ENCODE measurements at regions not wholly inside any gene's neighbourhood (a gene's known extent, or its start where the extent isn't known, plus 50 kb on each side); places are given as distances from the start of the nearest gene placed in this dataset.

DNA sequence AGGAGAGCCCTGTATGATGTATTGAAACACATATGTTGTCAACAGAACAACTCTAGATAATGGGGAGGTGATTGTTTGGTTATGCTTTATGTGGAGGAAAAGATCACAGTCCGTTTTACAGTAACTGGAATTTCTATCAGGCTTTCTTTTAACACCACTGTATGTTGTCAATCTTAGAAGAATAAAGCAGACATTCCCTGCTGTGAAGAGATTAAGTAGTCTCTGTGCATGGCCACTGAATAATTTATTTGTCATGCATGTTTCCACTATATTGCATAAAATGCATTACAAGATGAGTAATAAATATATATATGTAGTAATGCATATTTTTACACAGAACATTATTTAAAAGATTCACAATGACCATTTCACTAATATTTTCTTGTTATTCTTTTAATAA, 440.0 kb downstream of the ANKRD7 start:
- Histone ChIP-seq H3K36me3 (no peaks in the 10 kb centered on the region), H3K27ac (no peak overlapping the region), H3K4me1 (no peaks in the 10 kb centered on the region), H3K27me3 (no peaks in the 10 kb centered on the region), H3K9me3 (no peaks in the 10 kb centered on the region), H3K4me3 (no peak overlapping the region)
- TF ChIP-seq, protein P1, sequence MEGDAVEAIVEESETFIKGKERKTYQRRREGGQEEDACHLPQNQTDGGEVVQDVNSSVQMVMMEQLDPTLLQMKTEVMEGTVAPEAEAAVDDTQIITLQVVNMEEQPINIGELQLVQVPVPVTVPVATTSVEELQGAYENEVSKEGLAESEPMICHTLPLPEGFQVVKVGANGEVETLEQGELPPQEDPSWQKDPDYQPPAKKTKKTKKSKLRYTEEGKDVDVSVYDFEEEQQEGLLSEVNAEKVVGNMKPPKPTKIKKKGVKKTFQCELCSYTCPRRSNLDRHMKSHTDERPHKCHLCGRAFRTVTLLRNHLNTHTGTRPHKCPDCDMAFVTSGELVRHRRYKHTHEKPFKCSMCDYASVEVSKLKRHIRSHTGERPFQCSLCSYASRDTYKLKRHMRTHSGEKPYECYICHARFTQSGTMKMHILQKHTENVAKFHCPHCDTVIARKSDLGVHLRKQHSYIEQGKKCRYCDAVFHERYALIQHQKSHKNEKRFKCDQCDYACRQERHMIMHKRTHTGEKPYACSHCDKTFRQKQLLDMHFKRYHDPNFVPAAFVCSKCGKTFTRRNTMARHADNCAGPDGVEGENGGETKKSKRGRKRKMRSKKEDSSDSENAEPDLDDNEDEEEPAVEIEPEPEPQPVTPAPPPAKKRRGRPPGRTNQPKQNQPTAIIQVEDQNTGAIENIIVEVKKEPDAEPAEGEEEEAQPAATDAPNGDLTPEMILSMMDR (IDR thresholded peaks at IDR 0.05) = no peak
- no peak for TF ChIP-seq POLR2A (IDR thresholded peaks at IDR 0.05)
- DNase-seq = no peak
- intact Hi-C loops (cut with DNase I; ENCODE audit: low total_unique reads) = no loop called here

DNA sequence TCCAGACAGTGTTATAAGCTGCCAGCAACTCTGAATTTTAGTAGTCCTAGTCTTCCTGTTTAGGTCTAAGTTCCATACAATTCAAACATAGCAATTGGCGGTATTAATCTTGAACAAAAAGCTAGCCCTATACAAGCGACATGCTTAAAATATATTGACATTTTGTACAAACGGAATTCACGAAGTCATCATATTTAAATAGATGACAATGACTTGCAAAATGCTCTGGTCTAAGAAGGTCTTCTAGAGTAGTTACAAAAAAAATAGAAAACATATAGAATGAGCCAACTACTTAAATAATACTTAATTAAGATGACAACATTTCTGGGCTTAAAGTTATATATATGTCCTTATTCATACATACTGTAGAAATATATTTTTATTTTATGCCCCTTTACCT, 446.6 kb downstream of the ANKRD7 start:
- intact Hi-C loops (cut with DNase I; ENCODE audit: low total_unique reads) = no loop called here
- Histone ChIP-seq H3K9me3 (no peaks in the 10 kb centered on the region), H3K27ac (no peak overlapping the region), H3K4me3 (no peak overlapping the region), H3K27me3 (no peaks in the 10 kb centered on the region), H3K36me3 (no peaks in the 10 kb centered on the region), H3K4me1 (no peaks in the 10 kb centered on the region)
- TF ChIP-seq, protein P1 (IDR thresholded peaks at IDR 0.05) = no peak
- TF ChIP-seq POLR2A (IDR thresholded peaks at IDR 0.05) = no peak
- no peak for DNase-seq

DNA sequence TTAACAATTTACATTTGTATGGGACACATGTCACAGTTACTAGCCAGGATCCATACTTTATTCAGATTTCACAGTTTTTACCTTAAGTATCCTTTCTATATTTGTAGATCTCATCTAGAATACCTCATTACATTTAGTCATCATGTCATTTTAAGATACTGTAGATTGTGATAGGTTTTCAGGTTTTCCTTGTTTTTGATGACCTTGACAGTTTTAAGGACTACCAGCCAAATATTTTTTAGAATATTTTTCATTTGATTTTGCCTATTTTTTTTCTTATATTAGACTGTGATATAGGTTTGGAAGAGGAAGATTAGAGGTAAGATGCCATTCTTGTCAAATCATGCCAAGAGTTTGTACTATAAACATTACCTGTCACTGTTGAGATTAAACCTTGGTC, 460.3 kb downstream of the ANKRD7 start:
- no peak for DNase-seq
- intact Hi-C loops (cut with DNase I; ENCODE audit: low total_unique reads) = no loop called here
- Histone ChIP-seq H3K4me1 (no peaks in the 10 kb centered on the region), H3K4me3 (no peak overlapping the region), H3K36me3 (no peaks in the 10 kb centered on the region), H3K9me3 (no peaks in the 10 kb centered on the region), H3K27ac (no peak overlapping the region), H3K27me3 (no peaks in the 10 kb centered on the region)
- TF ChIP-seq POLR2A (IDR thresholded peaks at IDR 0.05) = no peak
- TF ChIP-seq, protein P1 (IDR thresholded peaks at IDR 0.05) = no peak

DNA sequence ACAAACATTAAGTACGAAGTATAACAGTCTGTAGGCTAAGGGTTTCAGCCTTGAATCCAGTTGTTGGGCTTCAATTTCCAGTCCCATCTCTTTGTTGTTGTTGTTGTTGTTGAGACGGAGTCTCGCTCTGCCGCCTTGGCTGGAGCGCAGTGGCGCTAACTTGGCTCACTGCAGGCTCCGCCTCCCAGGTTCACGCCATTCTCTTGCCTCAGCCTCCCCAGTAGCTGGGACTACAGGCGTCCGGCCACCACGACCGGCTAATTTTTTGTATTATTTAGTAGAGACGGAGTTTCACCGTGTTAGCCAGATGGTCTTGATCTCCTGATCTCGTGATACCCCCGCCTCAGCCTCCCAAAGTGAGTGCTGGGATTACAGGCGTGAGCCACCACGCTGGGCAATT, 464.9 kb downstream of the ANKRD7 start:
- H3K4me3 ChIP-seq = no peak overlapping the region
- no peaks in the 10 kb centered on the region for H3K36me3 ChIP-seq
- TF ChIP-seq POLR2A (IDR thresholded peaks at IDR 0.05) = no peak
- TF ChIP-seq, protein P1 (IDR thresholded peaks at IDR 0.05) = no peak
- no peaks in the 10 kb centered on the region for H3K4me1 ChIP-seq
- no peak for DNase-seq
- intact Hi-C loops (cut with DNase I; ENCODE audit: low total_unique reads) = no loop called here
- no peaks in the 10 kb centered on the region for H3K9me3 ChIP-seq
- no peak overlapping the region for H3K27ac ChIP-seq
- no peaks in the 10 kb centered on the region for H3K27me3 ChIP-seq

DNA sequence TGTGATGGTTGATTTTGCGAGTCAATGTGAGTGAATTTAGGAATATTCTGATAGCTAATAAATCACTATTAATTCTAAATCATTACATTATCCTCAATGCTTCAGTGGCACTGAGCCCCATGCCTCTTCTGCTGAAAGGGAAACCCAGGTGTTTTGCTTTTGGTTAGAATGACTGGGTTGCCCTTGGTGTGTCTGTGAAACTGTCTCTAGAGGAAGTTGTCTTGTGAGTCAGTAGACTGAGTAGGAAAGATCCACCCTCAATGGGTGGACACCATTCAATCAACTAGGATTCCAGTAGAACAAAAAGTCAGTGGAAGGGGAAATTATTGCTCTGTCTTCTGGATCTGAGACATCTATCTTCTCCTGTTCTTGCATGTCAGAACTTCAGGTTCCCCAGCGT, 472.4 kb downstream of the ANKRD7 start:
- Histone ChIP-seq H3K4me1 (no peaks in the 10 kb centered on the region), H3K9me3 (no peaks in the 10 kb centered on the region), H3K36me3 (no peaks in the 10 kb centered on the region), H3K4me3 (no peak overlapping the region), H3K27ac (no peak overlapping the region), H3K27me3 (no peaks in the 10 kb centered on the region)
- TF ChIP-seq, protein P1 (IDR thresholded peaks at IDR 0.05) = no peak
- TF ChIP-seq POLR2A (IDR thresholded peaks at IDR 0.05) = no peak
- intact Hi-C loops (cut with DNase I; ENCODE audit: low total_unique reads) = no loop called here
- DNase-seq = no peak
